ENCODE measurements at regions not wholly inside any gene's neighbourhood (a gene's known extent, or its start where the extent isn't known, plus 50 kb on each side); places are given as distances from the start of the nearest gene placed in this dataset.

- Mint-ChIP-seq H3K36me3 (no peaks in the 10 kb centered on the region), H3K4me3 (no peak overlapping the region), H3K9me3 (no peaks in the 10 kb centered on the region), H3K27ac (no peak overlapping the region), H3K27me3 (no peaks in the 10 kb centered on the region), H3K4me1 (no peaks in the 10 kb centered on the region)
These were observed 444.3 kb upstream of the GRIA3 start for GRCh38 chrX:122739770-122740169.

GRCh38 chrX:122770581-122770980, 413.5 kb upstream of the GRIA3 start:
- H3K27ac Mint-ChIP-seq, result no peak overlapping the region

DNA sequence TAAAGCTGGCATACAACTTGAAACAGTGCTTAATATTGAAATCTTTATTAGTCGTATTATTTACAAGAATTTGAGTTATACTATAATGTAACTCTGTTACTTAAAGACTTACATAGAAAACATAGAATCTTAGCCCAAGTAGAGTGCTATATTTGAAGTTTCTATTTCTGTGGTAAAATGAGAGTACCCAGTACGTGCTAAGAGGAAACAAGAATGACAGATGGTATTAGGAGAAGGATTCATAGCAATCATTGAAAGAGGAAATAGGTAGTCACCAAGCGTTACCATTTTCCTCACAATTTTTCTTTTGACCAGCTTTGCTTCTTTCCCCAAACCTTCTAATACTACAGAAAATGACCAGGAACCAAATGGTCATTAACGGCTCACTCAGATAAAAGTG, 412.1 kb upstream of the GRIA3 start:
- H3K9me3 Mint-ChIP-seq, result no peaks in the 10 kb centered on the region
- no peak overlapping the region for H3K27ac Mint-ChIP-seq
- H3K4me1 Mint-ChIP-seq, result no peaks in the 10 kb centered on the region

More at GRCh38 chrX:122770581-122770980, 413.5 kb upstream of the GRIA3 start:
- H3K27me3 Mint-ChIP-seq, result no peaks in the 10 kb centered on the region
- no peaks in the 10 kb centered on the region for H3K36me3 Mint-ChIP-seq
- no peaks in the 10 kb centered on the region for H3K4me1 Mint-ChIP-seq
- no peak overlapping the region for H3K4me3 Mint-ChIP-seq
- H3K9me3 Mint-ChIP-seq, result no peaks in the 10 kb centered on the region

DNA sequence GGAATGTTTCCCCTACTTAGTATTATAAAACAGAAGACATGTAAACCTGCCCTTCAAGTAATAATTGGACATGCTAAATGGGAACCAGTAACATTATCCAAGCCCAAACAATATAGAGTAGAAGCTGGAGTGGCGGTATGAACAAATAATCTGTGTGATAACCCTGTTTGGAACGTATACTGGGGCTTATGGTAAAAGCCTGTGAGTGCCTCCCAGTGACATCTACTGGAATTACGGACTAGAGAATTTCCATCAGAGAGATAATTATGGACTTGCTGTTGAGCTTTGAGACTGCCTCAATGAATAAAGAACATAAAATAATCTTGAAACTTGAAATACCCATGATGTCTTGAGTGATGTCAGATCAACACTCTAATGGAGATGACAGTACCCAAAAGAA, 406.3 kb upstream of the GRIA3 start:
- Mint-ChIP-seq H3K4me1 (no peaks in the 10 kb centered on the region), H3K9me3 (no peaks in the 10 kb centered on the region), H3K4me3 (no peak overlapping the region), H3K27ac (no peak overlapping the region), H3K36me3 (no peaks in the 10 kb centered on the region), H3K27me3 (no peaks in the 10 kb centered on the region)

More for the DNA sequence above, 412.1 kb upstream of the GRIA3 start:
- H3K4me3 Mint-ChIP-seq, result no peak overlapping the region
- no peaks in the 10 kb centered on the region for H3K27me3 Mint-ChIP-seq
- no peaks in the 10 kb centered on the region for H3K36me3 Mint-ChIP-seq

- no peaks in the 10 kb centered on the region for H3K27me3 Mint-ChIP-seq
- no peaks in the 10 kb centered on the region for H3K4me1 Mint-ChIP-seq
- H3K27ac Mint-ChIP-seq, result no peak overlapping the region
- H3K36me3 Mint-ChIP-seq, result no peaks in the 10 kb centered on the region
- no peak overlapping the region for H3K4me3 Mint-ChIP-seq
- peaks cover 6% of the 10 kb centered on the region for H3K9me3 Mint-ChIP-seq
These were observed 400.2 kb upstream of the GRIA3 start for GRCh38 chrX:122783918-122784317.

GRCh38 chrX:122787231-122787630, 396.8 kb upstream of the GRIA3 start:
- H3K9me3 Mint-ChIP-seq, result peaks cover 6% of the 10 kb centered on the region

DNA sequence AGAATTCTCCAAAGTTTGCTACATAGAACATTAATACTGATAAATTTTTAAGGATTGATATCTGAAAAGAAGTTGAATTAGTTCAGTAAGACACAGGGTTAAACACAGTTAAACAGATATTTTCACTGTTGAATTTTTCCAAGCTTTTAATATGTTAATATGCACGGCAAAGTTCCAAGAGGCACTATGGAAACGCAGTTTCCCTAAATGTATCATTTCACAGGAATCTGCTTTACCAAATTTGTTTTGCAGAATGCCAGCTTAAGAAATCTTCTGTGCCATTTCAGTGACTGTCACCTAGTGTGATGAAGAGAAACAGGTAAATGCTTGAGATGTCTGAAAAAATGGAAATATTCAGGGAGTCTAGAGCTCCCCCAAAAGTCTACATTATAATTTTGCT, 395.9 kb upstream of the GRIA3 start:
- H3K4me3 Mint-ChIP-seq, result no peak overlapping the region
- H3K36me3 Mint-ChIP-seq, result no peaks in the 10 kb centered on the region
- no peaks in the 10 kb centered on the region for H3K27me3 Mint-ChIP-seq
- no peaks in the 10 kb centered on the region for H3K4me1 Mint-ChIP-seq
- H3K9me3 Mint-ChIP-seq, result peaks cover 6% of the 10 kb centered on the region
- H3K27ac Mint-ChIP-seq, result no peak overlapping the region

More at GRCh38 chrX:122787231-122787630, 396.8 kb upstream of the GRIA3 start:
- no peak overlapping the region for H3K27ac Mint-ChIP-seq
- no peak overlapping the region for H3K4me3 Mint-ChIP-seq
- no peaks in the 10 kb centered on the region for H3K36me3 Mint-ChIP-seq
- H3K4me1 Mint-ChIP-seq, result no peaks in the 10 kb centered on the region
- H3K27me3 Mint-ChIP-seq, result no peaks in the 10 kb centered on the region

DNA sequence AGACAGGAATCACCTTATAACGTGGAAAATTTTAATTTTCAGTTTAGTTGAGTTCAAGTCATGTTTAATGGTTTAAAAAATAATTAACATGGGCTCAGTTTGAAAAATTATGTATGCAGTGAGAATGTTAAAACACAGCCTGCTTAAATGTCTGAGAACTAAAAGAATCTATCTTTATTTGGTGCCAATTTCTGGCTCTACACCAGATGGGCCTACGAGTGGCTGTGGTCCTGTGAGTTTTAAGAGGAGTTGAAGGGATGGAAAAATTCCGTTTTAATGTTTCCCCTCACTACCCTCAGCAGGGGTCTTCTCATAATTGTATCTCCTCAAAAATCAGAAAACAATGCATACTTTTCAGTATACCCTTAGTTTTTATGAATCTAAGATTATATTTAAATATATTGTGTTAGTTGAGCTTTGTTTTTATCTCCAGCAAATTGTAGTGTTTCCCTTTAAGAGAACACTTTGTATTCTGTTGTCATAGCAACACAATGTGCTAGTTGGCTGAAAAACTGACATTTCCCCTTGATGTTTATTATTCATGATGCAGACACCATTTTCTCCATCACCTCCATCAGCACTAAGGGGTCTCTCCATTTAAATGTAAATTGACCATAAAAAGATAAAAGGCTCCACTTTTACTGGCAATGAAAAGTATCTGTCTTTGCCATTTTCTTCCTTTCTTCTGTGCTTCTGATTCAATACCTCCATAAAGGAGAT, 393.5 kb upstream of the GRIA3 start:
- no peaks in the 10 kb centered on the region for H3K27me3 Mint-ChIP-seq
- no peaks in the 10 kb centered on the region for H3K36me3 Mint-ChIP-seq
- no peaks in the 10 kb centered on the region for H3K4me1 Mint-ChIP-seq
- H3K27ac Mint-ChIP-seq, result no peak overlapping the region
- peaks cover 6% of the 10 kb centered on the region for H3K9me3 Mint-ChIP-seq
- H3K4me3 Mint-ChIP-seq, result no peak overlapping the region

- Mint-ChIP-seq H3K9me3 (no peaks in the 10 kb centered on the region), H3K27ac (no peak overlapping the region), H3K4me3 (no peak overlapping the region), H3K36me3 (no peaks in the 10 kb centered on the region), H3K27me3 (no peaks in the 10 kb centered on the region), H3K4me1 (no peaks in the 10 kb centered on the region)
These were observed 370.2 kb upstream of the GRIA3 start for GRCh38 chrX:122813876-122814275.

DNA sequence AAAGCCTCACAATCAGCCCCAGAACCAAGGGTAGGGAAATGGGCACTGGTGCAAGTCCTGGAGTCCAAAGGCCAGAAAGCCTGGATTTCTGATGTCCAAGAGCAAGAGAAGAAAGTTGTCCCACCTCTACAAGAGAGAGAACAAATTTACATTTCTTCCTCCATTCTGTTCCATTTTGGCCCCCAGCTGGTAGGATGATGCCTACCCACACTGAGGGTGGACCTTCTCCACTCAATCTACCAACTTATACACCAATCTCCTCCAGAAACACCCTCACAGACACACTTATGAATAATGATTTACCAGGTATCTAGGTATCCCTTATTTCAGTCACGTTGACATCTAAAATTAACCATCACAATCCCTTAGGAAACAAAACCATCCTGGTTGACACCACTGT, 367.8 kb upstream of the GRIA3 start:
- Mint-ChIP-seq H3K4me1 (no peaks in the 10 kb centered on the region), H3K27ac (no peak overlapping the region), H3K9me3 (no peaks in the 10 kb centered on the region), H3K27me3 (no peaks in the 10 kb centered on the region), H3K36me3 (no peaks in the 10 kb centered on the region), H3K4me3 (no peak overlapping the region)

- Mint-ChIP-seq H3K27me3 (no peaks in the 10 kb centered on the region), H3K4me1 (no peaks in the 10 kb centered on the region), H3K27ac (no peak overlapping the region), H3K36me3 (no peaks in the 10 kb centered on the region), H3K4me3 (no peak overlapping the region), H3K9me3 (no peaks in the 10 kb centered on the region)
These were observed 366.6 kb upstream of the GRIA3 start for GRCh38 chrX:122817321-122817955.

DNA sequence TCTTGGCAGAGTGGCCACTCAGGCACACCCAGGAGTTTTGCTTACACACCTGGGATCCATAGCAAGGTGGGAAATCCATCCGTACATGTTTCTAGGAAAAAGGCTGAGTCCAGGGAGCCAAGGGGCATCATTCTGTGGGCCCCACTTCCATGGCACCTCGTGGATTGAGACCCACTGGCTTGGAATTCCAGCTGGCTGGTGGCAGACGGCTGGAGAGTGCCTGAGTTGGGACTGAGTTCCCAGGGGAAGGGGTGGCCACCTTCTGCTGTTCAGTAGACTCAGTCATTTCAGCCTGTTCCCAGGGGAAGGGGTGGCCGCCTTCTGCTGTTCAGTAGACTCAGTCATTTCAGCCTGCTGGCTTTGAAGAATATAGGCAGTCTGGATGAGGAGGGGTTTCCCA, 366.0 kb upstream of the GRIA3 start:
- no peaks in the 10 kb centered on the region for H3K9me3 Mint-ChIP-seq
- H3K4me3 Mint-ChIP-seq, result no peak overlapping the region
- no peaks in the 10 kb centered on the region for H3K4me1 Mint-ChIP-seq
- H3K27ac Mint-ChIP-seq, result no peak overlapping the region
- H3K27me3 Mint-ChIP-seq, result no peaks in the 10 kb centered on the region
- no peaks in the 10 kb centered on the region for H3K36me3 Mint-ChIP-seq

DNA sequence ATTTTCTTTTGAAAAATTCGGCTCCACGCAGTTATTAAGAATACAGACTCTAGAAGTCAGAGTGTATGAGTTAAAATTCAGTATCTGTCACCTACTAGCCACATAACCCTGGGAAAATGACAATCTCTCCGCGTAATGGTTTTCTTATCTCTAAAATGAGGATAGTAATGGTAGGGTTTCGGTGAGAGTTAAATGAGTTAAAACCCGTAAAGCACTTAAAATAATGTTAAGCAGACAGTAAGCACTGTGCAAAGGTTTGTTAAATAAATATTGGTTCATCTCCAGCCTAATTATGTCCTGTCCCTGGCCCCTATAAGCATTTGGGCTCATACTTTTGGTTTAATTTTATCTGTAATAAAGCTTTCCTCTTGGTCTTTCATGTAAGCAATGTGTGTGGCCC, 350.8 kb upstream of the GRIA3 start:
- peaks cover 5% of the 10 kb centered on the region for H3K9me3 Mint-ChIP-seq
- H3K27me3 Mint-ChIP-seq, result no peaks in the 10 kb centered on the region

DNA sequence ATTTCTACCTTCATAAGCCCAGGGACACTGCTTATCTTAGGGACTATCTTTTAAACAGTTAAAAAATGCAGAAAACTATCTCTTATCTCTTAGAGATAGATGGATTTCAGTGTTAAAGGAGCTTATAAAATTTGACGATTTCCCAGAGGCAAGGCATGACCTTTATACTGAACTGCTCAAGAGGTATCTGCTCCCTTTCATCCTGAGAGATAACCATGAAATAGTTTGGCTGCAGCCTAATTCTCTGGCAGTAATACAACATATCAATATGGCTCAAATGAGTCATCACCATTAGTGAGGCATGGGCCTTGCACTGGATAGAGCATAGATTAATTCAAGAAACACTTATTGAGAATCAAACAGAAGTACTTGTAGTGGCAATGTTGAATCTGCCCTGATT, 348.2 kb upstream of the GRIA3 start:
- H3K36me3 Mint-ChIP-seq, result no peaks in the 10 kb centered on the region
- no peak overlapping the region for H3K27ac Mint-ChIP-seq
- no peak overlapping the region for H3K4me3 Mint-ChIP-seq
- H3K4me1 Mint-ChIP-seq, result no peaks in the 10 kb centered on the region
- peaks cover 5% of the 10 kb centered on the region for H3K9me3 Mint-ChIP-seq
- H3K27me3 Mint-ChIP-seq, result no peaks in the 10 kb centered on the region

More for the DNA sequence above, 350.8 kb upstream of the GRIA3 start:
- Mint-ChIP-seq H3K4me1 (no peaks in the 10 kb centered on the region), H3K4me3 (no peak overlapping the region), H3K27ac (no peak overlapping the region), H3K36me3 (no peaks in the 10 kb centered on the region)

- no peaks in the 10 kb centered on the region for H3K27me3 Mint-ChIP-seq
- no peak overlapping the region for H3K27ac Mint-ChIP-seq
- H3K9me3 Mint-ChIP-seq, result no peaks in the 10 kb centered on the region
- H3K4me1 Mint-ChIP-seq, result no peaks in the 10 kb centered on the region
- no peak overlapping the region for H3K4me3 Mint-ChIP-seq
- H3K36me3 Mint-ChIP-seq, result no peaks in the 10 kb centered on the region
These were observed 333.8 kb upstream of the GRIA3 start for GRCh38 chrX:122850326-122850725.

DNA sequence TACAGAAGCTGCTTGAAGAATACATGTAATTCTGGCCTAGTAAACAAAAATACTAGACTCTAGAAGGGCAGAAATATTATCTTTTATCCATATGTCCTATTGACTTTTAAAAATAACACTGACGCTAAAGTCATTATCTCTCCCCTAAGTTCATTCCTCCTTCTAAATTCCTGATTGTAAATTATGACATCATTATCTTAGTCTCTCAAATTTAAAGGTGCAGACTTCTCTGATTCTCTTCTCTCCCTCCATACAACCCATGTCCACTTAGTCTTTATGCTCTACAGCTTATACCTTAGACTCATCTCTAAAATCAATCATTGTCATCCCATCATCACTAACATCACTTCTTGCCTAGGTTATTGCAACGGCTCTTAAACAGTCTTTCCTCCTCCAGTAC, 327.9 kb upstream of the GRIA3 start:
- no peaks in the 10 kb centered on the region for H3K27me3 Mint-ChIP-seq
- no peak overlapping the region for H3K27ac Mint-ChIP-seq
- no peaks in the 10 kb centered on the region for H3K36me3 Mint-ChIP-seq
- no peaks in the 10 kb centered on the region for H3K9me3 Mint-ChIP-seq
- H3K4me3 Mint-ChIP-seq, result no peak overlapping the region
- H3K4me1 Mint-ChIP-seq, result no peaks in the 10 kb centered on the region

GRCh38 chrX:122857734-122858133, 326.3 kb upstream of the GRIA3 start:
- Mint-ChIP-seq H3K4me1 (no peaks in the 10 kb centered on the region), H3K27ac (no peak overlapping the region), H3K36me3 (no peaks in the 10 kb centered on the region), H3K27me3 (no peaks in the 10 kb centered on the region), H3K9me3 (no peaks in the 10 kb centered on the region), H3K4me3 (no peak overlapping the region)
